ENCODE measurements at regions not wholly inside any gene's neighbourhood (a gene's known extent, or its start where the extent isn't known, plus 50 kb on each side); places are given as distances from the start of the nearest gene placed in this dataset.

- no peak for TF ChIP-seq POLR2A (IDR thresholded peaks at IDR 0.05)
- peak in 3 of 4 donors; percentile 10 to 34 (median 26) for TF ChIP-seq CTCF (IDR thresholded peaks at IDR 0.05)
Observed at GRCh38 chr22:22109693-22110466, 127.3 kb upstream of the TOP3B start.

Measured in right lobe of liver (tissue), 4 donors.